HG03565 (cell line): ENCODE measurements at regions not wholly inside any gene's neighbourhood (a gene's known extent, or its start where the extent isn't known, plus 50 kb on each side); places are given as distances from the start of the nearest gene placed in this dataset.
"Not testable (repeated sequence)": the region's sequence is repeated elsewhere in the genome, so short reads cannot be mapped to it uniquely, and the experiment has no call there.

Experiments used
- ATAC-seq: cut with Tn5 transposase; IDR thresholded peaks from one replicate; pipeline ENCODE4 v1.9.1; 2021; ENCODE audit warnings: mild to moderate bottlenecking, moderate library complexity; ENCODE audit not compliant: unreplicated experiment

GRCh38 chr16:85515830-85516397 is 97.2 kb upstream of the GSE1 start:
- ATAC-seq, result no peak

- no peak for ATAC-seq
Measured at GRCh38 chr16:85517154-85517553, 96.0 kb upstream of the GSE1 start.

- no peak for ATAC-seq
Measured at GRCh38 chr16:85517563-85518179, 95.5 kb upstream of the GSE1 start.

GRCh38 chr16:85518398-85519049 is 94.6 kb upstream of the GSE1 start:
- no peak for ATAC-seq

- not testable (repeated sequence) for ATAC-seq
Measured at GRCh38 chr16:85519050-85519440, 94.1 kb upstream of the GSE1 start.

- no peak for ATAC-seq
Measured at GRCh38 chr16:85519540-85520231, 93.4 kb upstream of the GSE1 start.

GRCh38 chr16:85520853-85521521 is 92.1 kb upstream of the GSE1 start:
- ATAC-seq, result no peak

GRCh38 chr16:85521552-85522307 is 91.4 kb upstream of the GSE1 start:
- no peak for ATAC-seq

- no peak for ATAC-seq
Measured at GRCh38 chr16:85522308-85522841, 90.7 kb upstream of the GSE1 start.

GRCh38 chr16:85522842-85523601 is 90.1 kb upstream of the GSE1 start:
- ATAC-seq, result no peak

- ATAC-seq, result no peak
Measured at GRCh38 chr16:85523602-85524364, 89.3 kb upstream of the GSE1 start.

GRCh38 chr16:85524365-85524629 is 88.8 kb upstream of the GSE1 start:
- ATAC-seq, result no peak

- ATAC-seq, result no peak
Measured at GRCh38 chr16:85524630-85525419, 88.3 kb upstream of the GSE1 start.

- no peak for ATAC-seq
Measured at GRCh38 chr16:85525420-85526184, 87.5 kb upstream of the GSE1 start.

- ATAC-seq, result no peak
Measured at GRCh38 chr16:85526185-85526974, 86.7 kb upstream of the GSE1 start.

GRCh38 chr16:85527042-85527766 is 85.9 kb upstream of the GSE1 start:
- no peak for ATAC-seq
